Stimulated activated naive B cell treated with anti-CD40 and anti-IgM and Interleukin-4, amounts not matched to agents 10 μg/mL and 1 μg/mL and 100 μg/mL, for 72 hours (primary cell): ENCODE measurements at regions not wholly inside any gene's neighbourhood (a gene's known extent, or its start where the extent isn't known, plus 50 kb on each side); places are given as distances from the start of the nearest gene placed in this dataset.
"Not testable (repeated sequence)": the region's sequence is repeated elsewhere in the genome, so short reads cannot be mapped to it uniquely, and the experiment has no call there.

Experiments used
- ATAC-seq, 2 donors: fragments of 150-1000 bp; cut with Tn5 transposase; replicated peaks; 2 replicates each; pipeline ENCODE4 v1.10.0; 2021; ENCODE audit warnings: moderate library complexity in 1 of 2
- DNase-seq: peaks from one replicate; pipeline ENCODE4 v3.0.0; 2021
- H3K27ac Mint-ChIP-seq: one replicate; pipeline ENCODE4 v1.8.0; 2022; ENCODE audit warnings: mild to moderate bottlenecking, mixed read lengths
- H3K27me3 Mint-ChIP-seq, 2 donors: one replicate each; pipeline ENCODE4 v1.8.0; 2022; ENCODE audit warnings: mixed read lengths in 2 of 2
- H3K36me3 Mint-ChIP-seq, 2 donors: one replicate each; pipeline ENCODE4 v1.8.0; 2022; ENCODE audit warnings: mixed read lengths in 2 of 2, mild to moderate bottlenecking in 1 of 2
- H3K4me1 Mint-ChIP-seq, 2 donors: one replicate each; pipeline ENCODE4 v1.8.0; 2022; ENCODE audit warnings: mixed read lengths in 2 of 2, mild to moderate bottlenecking in 1 of 2
- H3K4me3 Mint-ChIP-seq, 2 donors: one replicate each; pipeline ENCODE4 v1.8.0; 2022; ENCODE audit warnings: mild to moderate bottlenecking in 2 of 2, mixed read lengths in 2 of 2, moderate library complexity in 1 of 2
- H3K9me3 Mint-ChIP-seq, 2 donors: one replicate each; pipeline ENCODE4 v1.8.0; 2022; ENCODE audit warnings: mixed read lengths in 2 of 2, mild to moderate bottlenecking in 1 of 2

- no peak overlapping the region for H3K4me3 Mint-ChIP-seq
- peaks cover 4 to 6% of the 10 kb centered on the region in 2 donors for H3K9me3 Mint-ChIP-seq
- ATAC-seq (no peak), DNase-seq (no peak)
- peaks cover 0 to 2% of the 10 kb centered on the region in 2 donors for H3K4me1 Mint-ChIP-seq
- H3K36me3 Mint-ChIP-seq = no peaks in the 10 kb centered on the region
- no peak overlapping the region for H3K27ac Mint-ChIP-seq
- H3K27me3 Mint-ChIP-seq = peaks cover 0 to 15% of the 10 kb centered on the region in 2 donors
These were observed 298.9 kb upstream of the ADARB2 start for GRCh38 chr10:2036209-2036608.

GRCh38 chr10:2030046-2030445, 292.7 kb upstream of the ADARB2 start:
- H3K36me3 Mint-ChIP-seq = no peaks in the 10 kb centered on the region
- ATAC-seq (no peak), DNase-seq (no peak)
- no peak overlapping the region for H3K4me3 Mint-ChIP-seq
- peaks cover 0 to 9% of the 10 kb centered on the region in 2 donors for H3K27me3 Mint-ChIP-seq
- peaks cover 0 to 2% of the 10 kb centered on the region in 2 donors for H3K4me1 Mint-ChIP-seq
- H3K9me3 Mint-ChIP-seq = peaks cover 1 to 2% of the 10 kb centered on the region in 2 donors
- H3K27ac Mint-ChIP-seq = no peak overlapping the region

- no peak overlapping the region for H3K27ac Mint-ChIP-seq
- no peaks in the 10 kb centered on the region for H3K9me3 Mint-ChIP-seq
- no peak for ATAC-seq
- no peak overlapping the region for H3K4me3 Mint-ChIP-seq
- no peaks in the 10 kb centered on the region for H3K36me3 Mint-ChIP-seq
- H3K4me1 Mint-ChIP-seq = no peaks in the 10 kb centered on the region
- peaks cover 5% of the 10 kb centered on the region in 2 donors for H3K27me3 Mint-ChIP-seq
- DNase-seq = no peak
These were observed 289.6 kb upstream of the ADARB2 start for GRCh38 chr10:2026936-2027335.

DNA sequence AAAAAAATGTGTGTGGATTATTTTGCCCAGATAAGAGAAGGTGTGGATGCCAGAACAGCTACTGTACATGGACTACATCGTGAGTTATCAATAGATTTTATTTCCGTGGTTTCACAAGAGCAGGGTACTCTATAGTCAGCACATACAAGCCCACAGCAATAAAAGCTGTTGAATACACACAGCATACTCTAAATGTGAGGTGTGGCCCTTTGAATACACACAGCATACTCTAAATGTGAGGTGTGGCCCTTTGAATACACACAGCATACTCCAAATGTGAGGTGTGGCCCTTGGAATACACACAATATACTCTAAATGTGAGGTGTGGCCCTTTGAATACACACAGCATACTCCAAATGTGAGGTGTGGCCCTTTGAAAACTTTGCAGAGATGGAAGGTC, 287.4 kb upstream of the ADARB2 start:
- not testable (repeated sequence) for H3K4me1 Mint-ChIP-seq, H3K4me3 Mint-ChIP-seq, H3K9me3 Mint-ChIP-seq, H3K36me3 Mint-ChIP-seq, ATAC-seq, H3K27ac Mint-ChIP-seq, DNase-seq
- H3K27me3 Mint-ChIP-seq = peaks cover 11 to 13% of the 10 kb centered on the region in 2 donors

DNA sequence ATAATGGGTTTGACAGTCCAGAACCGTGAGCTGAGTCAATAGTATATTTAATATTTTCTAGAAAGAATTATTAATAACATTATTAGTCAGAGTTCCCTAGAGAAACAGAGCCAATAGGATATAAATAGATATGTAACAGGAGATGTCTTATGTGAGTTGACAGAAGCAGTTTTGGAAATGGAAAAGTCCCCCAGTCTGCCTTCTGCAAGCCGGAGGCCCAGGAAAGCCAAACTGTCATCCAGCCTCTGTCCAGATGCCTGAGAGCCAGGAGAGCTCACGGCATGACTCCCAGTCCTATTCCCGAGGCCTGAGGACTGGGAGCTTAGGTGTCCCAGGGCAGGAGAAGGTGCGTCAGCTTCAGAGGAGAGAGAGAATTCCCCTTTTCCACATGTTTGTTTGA, 286.4 kb upstream of the ADARB2 start:
- DNase-seq (no peak), ATAC-seq (no peak)
- Mint-ChIP-seq H3K4me3 (no peak overlapping the region), H3K27ac (no peak overlapping the region), H3K9me3 (no peaks in the 10 kb centered on the region), H3K36me3 (no peaks in the 10 kb centered on the region), H3K4me1 (no peaks in the 10 kb centered on the region), H3K27me3 (peaks cover 11 to 19% of the 10 kb centered on the region in 2 donors)

GRCh38 chr10:2022401-2022800, 285.1 kb upstream of the ADARB2 start:
- H3K4me3 Mint-ChIP-seq = no peak overlapping the region
- DNase-seq (no peak), ATAC-seq (no peak)
- H3K9me3 Mint-ChIP-seq = no peaks in the 10 kb centered on the region
- H3K4me1 Mint-ChIP-seq = no peaks in the 10 kb centered on the region
- H3K27me3 Mint-ChIP-seq = peaks cover 12 to 19% of the 10 kb centered on the region in 2 donors
- no peak overlapping the region for H3K27ac Mint-ChIP-seq
- no peaks in the 10 kb centered on the region for H3K36me3 Mint-ChIP-seq

DNA sequence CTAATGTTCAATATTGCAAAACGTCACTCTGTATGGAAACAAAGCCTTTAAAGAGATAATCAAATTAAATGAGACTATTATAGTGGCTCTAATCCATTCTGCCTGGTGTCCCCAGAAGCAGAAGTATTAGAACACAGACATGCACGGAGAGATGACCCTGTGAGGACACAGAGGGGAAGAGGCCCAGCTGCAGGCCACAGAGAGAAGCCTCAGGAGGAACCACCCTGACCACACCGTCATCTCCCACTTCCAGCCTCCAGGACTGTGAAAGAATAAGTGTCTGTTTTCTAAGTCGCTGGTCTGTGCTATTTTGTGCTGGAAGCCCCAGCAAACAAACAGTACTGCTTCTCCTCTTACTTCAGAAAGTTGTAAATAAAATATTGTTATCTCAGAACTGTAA, 283.5 kb upstream of the ADARB2 start:
- H3K4me3 Mint-ChIP-seq = no peak overlapping the region
- no peak for ATAC-seq
- H3K36me3 Mint-ChIP-seq = no peaks in the 10 kb centered on the region
- H3K27ac Mint-ChIP-seq = no peak overlapping the region
- peaks cover 11 to 19% of the 10 kb centered on the region in 2 donors for H3K27me3 Mint-ChIP-seq
- no peaks in the 10 kb centered on the region for H3K9me3 Mint-ChIP-seq
- no peak for DNase-seq
- H3K4me1 Mint-ChIP-seq = no peaks in the 10 kb centered on the region

- Mint-ChIP-seq H3K4me3 (no peak overlapping the region), H3K9me3 (no peaks in the 10 kb centered on the region), H3K27me3 (peaks cover 11 to 19% of the 10 kb centered on the region in 2 donors), H3K36me3 (no peaks in the 10 kb centered on the region), H3K4me1 (no peaks in the 10 kb centered on the region), H3K27ac (no peak overlapping the region)
- ATAC-seq (no peak), DNase-seq (no peak)
These were observed 282.5 kb upstream of the ADARB2 start for GRCh38 chr10:2019803-2020202.

- DNase-seq (no peak), ATAC-seq (no peak)
- no peaks in the 10 kb centered on the region for H3K4me1 Mint-ChIP-seq
- H3K4me3 Mint-ChIP-seq = no peak overlapping the region
- no peak overlapping the region for H3K27ac Mint-ChIP-seq
- no peaks in the 10 kb centered on the region for H3K36me3 Mint-ChIP-seq
- no peaks in the 10 kb centered on the region for H3K9me3 Mint-ChIP-seq
- H3K27me3 Mint-ChIP-seq = peaks cover 11 to 17% of the 10 kb centered on the region in 2 donors
These were observed 282.0 kb upstream of the ADARB2 start for GRCh38 chr10:2019281-2019680.

GRCh38 chr10:2014541-2014940, 277.2 kb upstream of the ADARB2 start:
- Mint-ChIP-seq H3K4me3 (no peak overlapping the region), H3K27me3 (peaks cover 3 to 4% of the 10 kb centered on the region in 2 donors), H3K4me1 (no peaks in the 10 kb centered on the region), H3K27ac (no peak overlapping the region), H3K36me3 (no peaks in the 10 kb centered on the region), H3K9me3 (no peaks in the 10 kb centered on the region)
- DNase-seq (no peak), ATAC-seq (no peak)

GRCh38 chr10:2012209-2012608, 274.9 kb upstream of the ADARB2 start:
- no peaks in the 10 kb centered on the region for H3K36me3 Mint-ChIP-seq
- H3K4me1 Mint-ChIP-seq = no peaks in the 10 kb centered on the region
- H3K27ac Mint-ChIP-seq = no peak overlapping the region
- no peak for ATAC-seq
- DNase-seq = no peak
- H3K27me3 Mint-ChIP-seq = peaks cover 5 to 6% of the 10 kb centered on the region in 2 donors
- H3K4me3 Mint-ChIP-seq = no peak overlapping the region
- H3K9me3 Mint-ChIP-seq = no peaks in the 10 kb centered on the region

DNA sequence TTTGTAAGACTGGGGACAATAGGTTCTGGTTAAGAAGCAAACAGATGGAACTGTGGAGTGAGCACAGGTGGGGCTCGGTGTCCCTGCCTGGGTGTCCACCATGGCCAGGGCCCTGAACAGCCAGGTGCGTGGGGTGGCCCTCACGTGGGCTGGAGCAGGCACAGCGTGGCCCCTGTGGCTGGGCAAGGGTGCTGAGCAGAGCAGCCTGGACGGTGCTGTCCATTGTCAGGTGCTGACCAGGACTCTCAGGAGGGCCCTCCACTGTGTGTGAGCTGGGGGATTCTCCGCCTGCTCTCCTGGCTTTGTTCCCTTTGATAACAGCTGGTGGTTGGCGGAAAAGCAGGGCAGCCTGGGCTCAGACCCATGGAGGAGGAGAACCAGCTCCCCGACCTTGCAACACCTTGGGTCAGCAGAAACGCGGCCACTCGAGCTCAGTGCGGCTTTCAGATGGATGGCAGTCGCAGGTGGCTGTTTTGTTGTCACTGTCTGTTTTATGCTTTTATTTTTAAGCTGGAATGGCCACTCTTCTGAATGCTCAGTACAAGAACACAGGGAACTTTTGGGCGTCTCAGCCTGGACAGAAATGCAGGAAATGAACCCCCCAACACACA, 273.9 kb upstream of the ADARB2 start:
- DNase-seq (no peak), ATAC-seq (no peak)
- no peaks in the 10 kb centered on the region for H3K36me3 Mint-ChIP-seq
- H3K27ac Mint-ChIP-seq = no peak overlapping the region
- H3K4me3 Mint-ChIP-seq = no peak overlapping the region
- peaks cover 5 to 9% of the 10 kb centered on the region in 2 donors for H3K27me3 Mint-ChIP-seq
- H3K4me1 Mint-ChIP-seq = no peaks in the 10 kb centered on the region
- H3K9me3 Mint-ChIP-seq = no peaks in the 10 kb centered on the region

- H3K36me3 Mint-ChIP-seq = no peaks in the 10 kb centered on the region
- no peak for DNase-seq
- peaks cover 5 to 12% of the 10 kb centered on the region in 2 donors for H3K27me3 Mint-ChIP-seq
- no peak for ATAC-seq
- H3K4me3 Mint-ChIP-seq = no peak overlapping the region
- no peaks in the 10 kb centered on the region for H3K9me3 Mint-ChIP-seq
- H3K27ac Mint-ChIP-seq = no peak overlapping the region
- no peaks in the 10 kb centered on the region for H3K4me1 Mint-ChIP-seq
These were observed 268.2 kb upstream of the ADARB2 start for GRCh38 chr10:2005546-2005945.

DNA sequence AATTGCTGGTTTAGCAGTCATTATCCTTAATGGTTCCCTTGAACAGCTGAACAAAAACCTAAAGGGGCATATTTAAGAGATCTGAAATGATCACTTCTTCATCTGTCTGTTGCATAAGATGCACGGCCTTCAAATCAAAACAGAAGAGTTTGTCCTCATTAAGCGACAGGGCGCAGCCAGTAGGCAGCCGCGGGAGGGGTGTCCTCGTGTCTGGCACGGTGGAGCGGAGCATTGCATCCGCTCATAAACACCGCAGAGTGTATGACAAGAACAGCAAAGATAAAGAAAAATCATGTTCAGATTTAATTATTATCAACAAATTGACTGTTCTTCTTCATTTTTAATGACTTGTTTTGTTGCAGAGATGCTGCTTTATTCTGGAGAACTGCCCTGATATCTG, 255.6 kb upstream of the ADARB2 start:
- DNase-seq = no peak
- ATAC-seq = no peak
- Mint-ChIP-seq H3K27me3 (peaks cover 0 to 15% of the 10 kb centered on the region in 2 donors), H3K9me3 (peaks cover 1 to 6% of the 10 kb centered on the region in 2 donors), H3K4me1 (peaks cover 0 to 2% of the 10 kb centered on the region in 2 donors), H3K36me3 (no peaks in the 10 kb centered on the region), H3K4me3 (no peak overlapping the region), H3K27ac (no peak overlapping the region)

GRCh38 chr10:1989090-1989489, 251.8 kb upstream of the ADARB2 start:
- DNase-seq = no peak
- no peak overlapping the region for H3K27ac Mint-ChIP-seq
- H3K9me3 Mint-ChIP-seq = no peaks in the 10 kb centered on the region
- no peak overlapping the region for H3K4me3 Mint-ChIP-seq
- peaks cover 6 to 17% of the 10 kb centered on the region in 2 donors for H3K27me3 Mint-ChIP-seq
- ATAC-seq = no peak
- H3K36me3 Mint-ChIP-seq = no peaks in the 10 kb centered on the region
- no peaks in the 10 kb centered on the region for H3K4me1 Mint-ChIP-seq

GRCh38 chr10:1981976-1982375, 244.7 kb upstream of the ADARB2 start:
- ATAC-seq = no peak

More at GRCh38 chr10:1981976-1982375, 244.7 kb upstream of the ADARB2 start:
- H3K36me3 Mint-ChIP-seq = no peaks in the 10 kb centered on the region
- peaks cover 10 to 13% of the 10 kb centered on the region in 2 donors for H3K9me3 Mint-ChIP-seq
- H3K27me3 Mint-ChIP-seq = peaks cover 12 to 16% of the 10 kb centered on the region in 2 donors
- H3K27ac Mint-ChIP-seq = no peak overlapping the region
- no peak overlapping the region for H3K4me3 Mint-ChIP-seq
- peaks cover under 1 to 3% of the 10 kb centered on the region in 2 donors for H3K4me1 Mint-ChIP-seq
- DNase-seq = no peak
